Epithelial cell of proximal tubule (primary cell): ENCODE measurements at regions not wholly inside any gene's neighbourhood (a gene's known extent, or its start where the extent isn't known, plus 50 kb on each side); places are given as distances from the start of the nearest gene placed in this dataset.
A peak's percentile ranks its signal among the peaks of the same experiment; 100 is the strongest.

Source experiments
- DNase-seq: peaks from one replicate; pipeline ENCODE4 v3.0.0-alpha.2; 2011; ENCODE audit warnings: low read depth
- H3K4me3 ChIP-seq: 2 replicates; pipeline ENCODE4 v1.5.1; 2011; ENCODE audit warnings: low read depth, mild to moderate bottlenecking, low read length
- CTCF ChIP-seq: conservative IDR thresholded peaks from 2 replicates; pipeline ENCODE4 v1.5.1; 2012; ENCODE audit warnings: low read depth, mild to moderate bottlenecking, low read length

DNA sequence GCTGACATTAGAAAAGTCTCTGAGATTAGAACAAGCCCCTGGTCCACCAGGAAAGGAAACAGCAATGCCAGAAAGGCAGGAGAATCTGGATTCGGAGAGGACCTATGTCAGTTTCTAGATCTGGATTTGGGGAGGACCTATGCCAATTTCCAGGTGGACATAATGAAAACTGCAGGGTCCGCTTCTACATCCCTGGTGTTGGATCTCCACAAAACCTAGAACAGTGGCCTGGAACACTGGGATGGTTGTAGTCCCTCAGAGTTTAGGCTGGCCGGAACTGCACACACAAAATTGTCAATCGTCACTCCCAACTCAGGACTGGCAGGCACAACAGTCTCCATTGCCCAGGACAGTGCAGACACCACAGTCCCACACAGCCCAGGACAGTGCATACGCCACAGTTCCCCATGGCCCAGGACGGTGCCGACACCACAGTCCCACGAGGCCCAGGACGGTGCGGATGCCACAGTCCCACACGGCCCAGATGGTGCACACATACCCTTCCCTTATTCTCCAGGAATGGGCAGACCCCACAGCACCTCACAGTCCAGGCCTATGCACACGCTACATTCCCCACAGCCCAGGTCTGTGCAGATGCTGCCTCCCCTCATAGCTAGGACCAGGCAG lies 341.7 kb downstream of the UQCRFS1 start:
- TF ChIP-seq CTCF, result no peak
- no peak overlapping the region for H3K4me3 ChIP-seq
- DNase-seq, result no peak

DNA sequence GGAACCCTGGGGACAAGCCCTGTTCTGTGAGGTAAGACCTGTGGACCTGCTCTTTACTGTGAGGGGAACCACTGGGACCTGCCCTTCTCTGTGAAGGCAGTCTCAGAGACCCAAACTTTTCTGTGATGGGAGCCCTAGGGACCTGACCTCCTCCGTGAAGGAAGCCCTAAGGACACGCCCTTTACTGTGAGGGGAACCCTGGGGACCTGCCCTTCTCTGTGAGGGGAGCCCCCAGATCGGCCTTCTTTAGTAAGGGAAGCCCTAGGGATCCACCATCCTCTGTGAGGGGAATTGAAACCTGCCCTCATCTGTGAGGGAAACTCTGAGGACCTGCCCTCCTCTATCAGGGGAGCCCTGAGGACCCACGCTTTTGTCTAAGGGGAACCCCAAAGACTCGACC lies 343.5 kb downstream of the UQCRFS1 start:
- no peak for DNase-seq
- no peak for TF ChIP-seq CTCF
- no peak overlapping the region for H3K4me3 ChIP-seq

DNA sequence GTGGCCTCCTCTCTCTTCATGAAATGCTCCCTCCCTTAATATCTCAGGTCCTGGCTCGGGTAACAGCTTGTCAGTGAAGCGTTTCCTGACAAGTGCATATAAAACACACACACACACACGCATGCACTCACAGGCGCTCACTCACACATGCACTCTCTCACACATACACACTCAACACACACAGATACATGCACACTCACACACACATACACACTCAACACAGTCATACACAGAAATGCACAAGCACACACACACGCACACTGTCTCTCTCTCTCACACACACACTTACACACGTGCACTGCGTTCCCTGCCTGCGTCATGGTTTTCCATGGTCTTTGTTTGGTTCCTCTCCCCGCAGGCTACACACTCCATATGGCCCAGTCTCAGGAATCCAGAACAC lies 344.1 kb downstream of the UQCRFS1 start:
- no peak for TF ChIP-seq CTCF
- DNase-seq, result no peak
- H3K4me3 ChIP-seq, result no peak overlapping the region

DNA sequence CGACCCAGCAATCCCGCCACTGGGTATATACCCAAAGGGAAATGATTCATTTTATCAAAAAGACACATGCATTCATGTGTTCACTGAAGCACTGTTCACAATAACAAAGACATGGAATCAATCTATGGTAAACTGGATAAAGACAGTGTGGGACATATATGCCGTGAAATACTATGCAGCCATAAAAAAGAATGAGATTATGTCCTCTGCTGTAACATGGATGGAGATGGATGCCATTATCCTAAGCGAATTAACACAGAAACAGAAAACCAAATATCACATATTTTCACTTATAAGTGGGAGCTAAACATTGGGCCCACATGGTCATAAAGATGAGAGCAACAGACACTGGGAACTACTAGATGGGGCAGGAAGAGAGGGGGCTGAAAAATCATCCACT lies 345.0 kb downstream of the UQCRFS1 start:
- DNase-seq, result no peak
- no peak overlapping the region for H3K4me3 ChIP-seq
- TF ChIP-seq CTCF, result no peak

DNA sequence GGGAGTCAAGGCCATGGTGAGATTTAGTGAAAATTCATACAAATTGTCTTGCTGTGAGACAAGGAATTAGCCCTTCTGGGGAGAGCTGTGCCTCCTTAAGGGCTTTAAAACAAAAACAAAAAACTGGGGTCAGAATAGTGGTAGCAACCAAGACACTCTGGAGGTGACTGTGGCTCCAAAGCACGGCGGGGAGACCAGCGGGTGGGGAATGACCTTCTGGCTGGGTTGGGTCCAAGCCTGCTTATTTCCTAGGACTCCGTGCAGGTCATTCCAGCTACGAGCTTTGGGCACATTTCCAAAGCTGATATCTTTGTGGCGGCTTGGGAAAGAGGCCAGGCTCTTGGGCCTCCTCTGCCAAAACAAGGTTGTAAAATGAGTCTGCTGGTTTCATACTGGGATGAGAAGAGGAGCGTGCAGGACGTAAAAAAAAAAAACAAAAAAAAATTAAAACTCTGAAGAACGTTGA lies 348.3 kb downstream of the UQCRFS1 start:
- DNase-seq, result no peak
- no peak overlapping the region for H3K4me3 ChIP-seq
- TF ChIP-seq CTCF, result no peak

DNA sequence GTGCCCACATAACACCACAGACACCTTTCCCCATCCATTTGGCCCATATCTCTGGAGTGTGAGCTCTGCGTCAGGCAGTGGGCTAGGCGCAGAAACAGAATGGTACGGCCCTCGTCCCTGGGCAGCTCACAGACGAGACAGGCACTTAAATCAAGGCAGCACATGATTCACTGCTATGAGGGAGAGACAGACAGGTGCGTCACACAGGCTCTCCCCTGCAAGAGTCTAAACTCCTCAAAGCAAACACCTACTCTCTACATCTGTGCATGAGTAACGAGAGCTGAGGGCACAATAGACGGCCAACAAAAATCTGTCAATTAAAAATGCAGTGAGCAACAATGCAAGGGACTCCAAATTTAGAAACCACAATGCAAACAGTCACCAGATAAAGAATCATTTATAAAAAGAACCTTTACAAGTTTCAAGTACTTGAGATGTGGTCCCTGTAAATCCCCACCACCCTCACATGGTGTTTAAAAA lies 348.9 kb downstream of the UQCRFS1 start:
- no peak overlapping the region for H3K4me3 ChIP-seq
- no peak for DNase-seq
- no peak for TF ChIP-seq CTCF

GRCh38 chr19:28862238-28862637 lies 350.7 kb downstream of the UQCRFS1 start:
- no peak for DNase-seq
- TF ChIP-seq CTCF, result peak; percentile 11
- H3K4me3 ChIP-seq, result no peak overlapping the region
